UCSD-AML1 (cell line): ENCODE measurements at regions not wholly inside any gene's neighbourhood (a gene's known extent, or its start where the extent isn't known, plus 50 kb on each side); places are given as distances from the start of the nearest gene placed in this dataset.

Experiments
- DNase-seq: peaks from one replicate; lab custom pipeline; 2025; ENCODE audit not compliant: unreplicated experiment; lab: John Stamatoyannopoulos, UW

- no peak for DNase-seq
Observed at GRCh38 chr3:28940994-28941393, 339.9 kb upstream of the RBMS3 start.

GRCh38 chr3:28947061-28947460, 333.8 kb upstream of the RBMS3 start:
- no peak for DNase-seq

GRCh38 chr3:28947751-28948150, 333.1 kb upstream of the RBMS3 start:
- DNase-seq, result no peak

GRCh38 chr3:28948685-28949084, 332.2 kb upstream of the RBMS3 start:
- no peak for DNase-seq

- DNase-seq, result no peak
Observed at GRCh38 chr3:28949580-28949979, 331.3 kb upstream of the RBMS3 start.

GRCh38 chr3:28950614-28951013, 330.3 kb upstream of the RBMS3 start:
- no peak for DNase-seq

GRCh38 chr3:28951772-28952556, 328.9 kb upstream of the RBMS3 start:
- no peak for DNase-seq

- DNase-seq, result no peak
Observed at GRCh38 chr3:28958656-28959055, 322.2 kb upstream of the RBMS3 start.

- DNase-seq, result no peak
Observed at GRCh38 chr3:28971156-28971555, 309.7 kb upstream of the RBMS3 start.

- DNase-seq, result no peak
Observed at GRCh38 chr3:28972921-28973320, 307.9 kb upstream of the RBMS3 start.

GRCh38 chr3:28973609-28974008, 307.3 kb upstream of the RBMS3 start:
- no peak for DNase-seq

- DNase-seq, result no peak
Observed at GRCh38 chr3:28978092-28978491, 302.8 kb upstream of the RBMS3 start.

- no peak for DNase-seq
Observed at GRCh38 chr3:28980131-28980530, 300.7 kb upstream of the RBMS3 start.

- DNase-seq, result no peak
Observed at GRCh38 chr3:28980631-28981030, 300.2 kb upstream of the RBMS3 start.

GRCh38 chr3:28982906-28983305, 298.0 kb upstream of the RBMS3 start:
- no peak for DNase-seq

GRCh38 chr3:28986922-28987321, 293.9 kb upstream of the RBMS3 start:
- DNase-seq, result no peak

GRCh38 chr3:28989646-28990089, 291.2 kb upstream of the RBMS3 start:
- DNase-seq, result no peak

- no peak for DNase-seq
Observed at GRCh38 chr3:28994161-28994905, 286.5 kb upstream of the RBMS3 start.

- no peak for DNase-seq
Observed at GRCh38 chr3:29004885-29005599, 275.8 kb upstream of the RBMS3 start.

- DNase-seq, result no peak
Observed at GRCh38 chr3:29005862-29006261, 275.0 kb upstream of the RBMS3 start.

- DNase-seq, result no peak
Observed at GRCh38 chr3:29011441-29011840, 269.4 kb upstream of the RBMS3 start.

GRCh38 chr3:29011966-29012365, 268.9 kb upstream of the RBMS3 start:
- DNase-seq, result no peak
